ENCODE measurements at regions not wholly inside any gene's neighbourhood (a gene's known extent, or its start where the extent isn't known, plus 50 kb on each side); places are given as distances from the start of the nearest gene placed in this dataset.

DNA sequence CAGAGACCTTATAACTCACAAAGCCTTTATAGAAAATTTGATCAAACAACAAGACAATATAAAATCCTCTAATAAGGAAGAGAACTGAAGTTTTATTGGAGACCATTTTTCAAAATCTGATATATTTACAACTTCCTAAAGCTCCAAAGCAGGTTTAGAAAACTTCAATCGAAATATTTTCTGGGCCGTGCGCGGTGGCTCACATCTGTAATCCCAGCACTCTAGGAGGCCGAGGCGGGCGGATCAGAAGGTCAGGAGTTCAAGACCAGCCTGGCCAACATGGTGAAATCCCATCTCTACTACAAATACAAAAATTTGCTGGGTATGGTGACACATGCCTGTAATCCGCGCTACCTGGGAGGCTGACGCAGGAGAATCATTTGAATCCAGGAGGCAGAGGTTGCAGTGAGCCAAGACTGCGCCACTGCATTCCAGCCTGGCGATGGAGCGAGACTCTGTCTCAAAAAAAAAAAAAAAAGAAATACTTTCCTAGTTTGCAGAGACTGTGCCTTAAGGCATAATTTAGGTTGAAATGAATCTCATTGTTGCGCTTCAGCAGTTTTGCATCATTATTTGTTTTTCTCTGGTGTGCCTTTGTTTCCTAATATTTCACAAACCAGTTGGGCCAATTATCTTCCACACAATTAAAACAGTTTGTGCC, 60.6 kb upstream of the ASIP start:
- DNase-seq (peak; percentile 46 to 72 (median 66)), FAIRE-seq (no peak)
- TF ChIP-seq, protein P1, sequence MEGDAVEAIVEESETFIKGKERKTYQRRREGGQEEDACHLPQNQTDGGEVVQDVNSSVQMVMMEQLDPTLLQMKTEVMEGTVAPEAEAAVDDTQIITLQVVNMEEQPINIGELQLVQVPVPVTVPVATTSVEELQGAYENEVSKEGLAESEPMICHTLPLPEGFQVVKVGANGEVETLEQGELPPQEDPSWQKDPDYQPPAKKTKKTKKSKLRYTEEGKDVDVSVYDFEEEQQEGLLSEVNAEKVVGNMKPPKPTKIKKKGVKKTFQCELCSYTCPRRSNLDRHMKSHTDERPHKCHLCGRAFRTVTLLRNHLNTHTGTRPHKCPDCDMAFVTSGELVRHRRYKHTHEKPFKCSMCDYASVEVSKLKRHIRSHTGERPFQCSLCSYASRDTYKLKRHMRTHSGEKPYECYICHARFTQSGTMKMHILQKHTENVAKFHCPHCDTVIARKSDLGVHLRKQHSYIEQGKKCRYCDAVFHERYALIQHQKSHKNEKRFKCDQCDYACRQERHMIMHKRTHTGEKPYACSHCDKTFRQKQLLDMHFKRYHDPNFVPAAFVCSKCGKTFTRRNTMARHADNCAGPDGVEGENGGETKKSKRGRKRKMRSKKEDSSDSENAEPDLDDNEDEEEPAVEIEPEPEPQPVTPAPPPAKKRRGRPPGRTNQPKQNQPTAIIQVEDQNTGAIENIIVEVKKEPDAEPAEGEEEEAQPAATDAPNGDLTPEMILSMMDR (IDR thresholded peaks at IDR 0.05; ENCODE audit: borderline replicate concordance, extremely low read depth, insufficient read depth), result no peak
- H3K4me3 ChIP-seq (ENCODE audit: low read length in 3 of 3), result no peak overlapping the region
- no peaks in the 10 kb centered on the region for H3K27me3 ChIP-seq (ENCODE audit: control insufficient read depth, insufficient read depth, low read length)
- H3K9ac ChIP-seq (ENCODE audit: low read length in 3 of 3), result no peak overlapping the region
- no peaks in the 10 kb centered on the region for H3K4me1 ChIP-seq (ENCODE audit: control insufficient read depth in 2 of 3, insufficient read depth in 2 of 3, low read depth in 1 of 3, low read length in 3 of 3)
- no peak overlapping the region for H3K27ac ChIP-seq (ENCODE audit: low read depth in 2 of 2, low read length in 2 of 2)
- H3K36me3 ChIP-seq (ENCODE audit: control insufficient read depth in 2 of 3, insufficient read depth in 3 of 3, low read length in 3 of 3), result no peaks in the 10 kb centered on the region
- intact Hi-C loops (cut with DNase I), result no loop called here
- H3K9me3 ChIP-seq (ENCODE audit: control insufficient read depth in 2 of 3, insufficient read depth in 1 of 3, low read length in 3 of 3), result no peaks in the 10 kb centered on the region

GRCh38 chr20:34181484-34181883, 59.7 kb upstream of the ASIP start:
- intact Hi-C loops (cut with DNase I), result no loop called here
- no peaks in the 10 kb centered on the region for H3K27me3 ChIP-seq (ENCODE audit: control insufficient read depth, insufficient read depth, low read length)
- no peaks in the 10 kb centered on the region for H3K36me3 ChIP-seq (ENCODE audit: control insufficient read depth in 2 of 3, insufficient read depth in 3 of 3, low read length in 3 of 3)
- no peaks in the 10 kb centered on the region for H3K4me1 ChIP-seq (ENCODE audit: control insufficient read depth in 2 of 3, insufficient read depth in 2 of 3, low read depth in 1 of 3, low read length in 3 of 3)
- no peak overlapping the region for H3K9ac ChIP-seq (ENCODE audit: low read length in 3 of 3)
- DNase-seq (no peak), FAIRE-seq (no peak)
- H3K4me3 ChIP-seq (ENCODE audit: low read length in 3 of 3), result no peak overlapping the region
- H3K27ac ChIP-seq (ENCODE audit: low read depth in 2 of 2, low read length in 2 of 2), result no peak overlapping the region
- TF ChIP-seq, protein P1 (IDR thresholded peaks at IDR 0.05; ENCODE audit: borderline replicate concordance, extremely low read depth, insufficient read depth), result no peak
- H3K9me3 ChIP-seq (ENCODE audit: control insufficient read depth in 2 of 3, insufficient read depth in 1 of 3, low read length in 3 of 3), result no peaks in the 10 kb centered on the region

DNA sequence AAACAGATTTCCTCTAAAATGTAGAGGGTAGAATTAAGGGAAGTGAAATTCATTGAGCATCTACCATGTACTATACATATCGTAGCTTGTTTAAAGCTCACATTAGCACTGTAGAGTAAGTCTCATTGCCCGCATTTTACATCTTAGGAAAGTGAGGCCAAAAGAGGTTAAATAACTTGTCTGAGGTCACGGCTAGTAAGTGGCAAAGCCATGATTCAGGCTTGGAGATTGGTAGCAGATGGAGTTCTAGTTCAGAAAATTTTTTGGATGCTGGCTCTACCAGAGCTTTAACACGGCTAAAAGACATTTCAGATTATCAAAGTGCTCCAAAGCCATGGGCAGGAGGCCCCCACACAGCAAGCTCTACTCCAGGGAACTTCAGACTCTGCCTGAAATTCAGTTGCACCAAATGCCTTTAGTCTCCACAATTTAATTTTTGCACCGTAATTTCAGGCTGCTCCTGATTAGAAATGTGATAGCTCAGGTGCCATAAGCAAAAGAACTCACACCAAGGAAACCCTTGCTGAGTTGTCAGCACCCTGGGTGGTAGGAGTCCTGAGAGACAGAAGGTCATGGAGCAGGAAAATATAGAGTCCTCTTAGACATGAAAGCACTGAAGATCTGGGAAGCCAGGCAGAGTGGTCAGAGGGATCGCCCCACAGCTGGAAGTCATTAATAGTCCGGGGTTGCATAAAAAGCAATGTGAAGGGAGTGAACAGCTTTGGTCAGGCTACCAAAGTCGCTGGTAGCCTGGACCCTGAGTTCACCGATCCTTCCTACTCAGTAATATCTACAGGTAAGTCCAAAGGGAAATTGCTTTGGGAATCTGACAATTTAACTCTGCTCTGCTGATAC, 55.2 kb upstream of the ASIP start:
- no peaks in the 10 kb centered on the region for H3K36me3 ChIP-seq (ENCODE audit: control insufficient read depth in 2 of 3, insufficient read depth in 3 of 3, low read length in 3 of 3)
- no peak overlapping the region for H3K9ac ChIP-seq (ENCODE audit: low read length in 3 of 3)
- TF ChIP-seq, protein P1 (IDR thresholded peaks at IDR 0.05; ENCODE audit: borderline replicate concordance, extremely low read depth, insufficient read depth), result no peak
- DNase-seq, result peak in 1 of 5 donors; percentile 51
- FAIRE-seq, result no peak
- H3K9me3 ChIP-seq (ENCODE audit: control insufficient read depth in 2 of 3, insufficient read depth in 1 of 3, low read length in 3 of 3), result no peaks in the 10 kb centered on the region
- no peaks in the 10 kb centered on the region for H3K4me1 ChIP-seq (ENCODE audit: control insufficient read depth in 2 of 3, insufficient read depth in 2 of 3, low read depth in 1 of 3, low read length in 3 of 3)
- no peak overlapping the region for H3K27ac ChIP-seq (ENCODE audit: low read depth in 2 of 2, low read length in 2 of 2)
- intact Hi-C loops (cut with DNase I), result no loop called here
- H3K27me3 ChIP-seq (ENCODE audit: control insufficient read depth, insufficient read depth, low read length), result no peaks in the 10 kb centered on the region
- no peak overlapping the region for H3K4me3 ChIP-seq (ENCODE audit: low read length in 3 of 3)
